ENCODE measurements at regions not wholly inside any gene's neighbourhood (a gene's known extent, or its start where the extent isn't known, plus 50 kb on each side); places are given as distances from the start of the nearest gene placed in this dataset.

DNA sequence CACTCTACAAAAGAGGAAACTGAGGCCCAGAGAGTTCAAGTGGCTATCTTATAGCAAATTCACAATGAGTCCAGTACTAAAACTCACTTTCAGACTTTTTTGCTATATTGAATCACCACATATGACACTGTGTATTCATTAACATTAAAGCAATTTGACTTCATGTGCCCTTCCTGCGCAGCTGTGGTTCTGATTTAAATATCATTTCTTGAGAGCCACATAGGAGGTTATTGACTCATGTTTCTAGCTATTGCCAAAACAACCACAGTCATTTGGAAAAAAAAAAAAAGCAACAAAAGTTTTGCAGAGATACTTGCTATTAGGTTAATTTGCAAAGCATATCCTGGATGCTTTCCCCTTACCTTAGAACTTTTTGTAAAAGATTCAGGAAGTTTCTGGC, 341.2 kb downstream of the PIK3C3 start:
- 3% methylated on average over 1 of the region's 1 CpG for WGBS (ENCODE audit: missing lambda C conversion rate)
- Histone ChIP-seq H3K4me2 (no peak overlapping the region), H3K27ac (no peak overlapping the region), H3K4me3 (no peak overlapping the region), H3K9me3 (no peaks in the 10 kb centered on the region), H3K4me1 (no peaks in the 10 kb centered on the region)
- no peak for TF ChIP-seq ZFP36 (IDR thresholded peaks at IDR 0.05; ENCODE audit: borderline replicate concordance, partially characterized antibody)
- TF ChIP-seq ZC3H11A (IDR thresholded peaks at IDR 0.05) = no peak
- TF ChIP-seq, protein P1, sequence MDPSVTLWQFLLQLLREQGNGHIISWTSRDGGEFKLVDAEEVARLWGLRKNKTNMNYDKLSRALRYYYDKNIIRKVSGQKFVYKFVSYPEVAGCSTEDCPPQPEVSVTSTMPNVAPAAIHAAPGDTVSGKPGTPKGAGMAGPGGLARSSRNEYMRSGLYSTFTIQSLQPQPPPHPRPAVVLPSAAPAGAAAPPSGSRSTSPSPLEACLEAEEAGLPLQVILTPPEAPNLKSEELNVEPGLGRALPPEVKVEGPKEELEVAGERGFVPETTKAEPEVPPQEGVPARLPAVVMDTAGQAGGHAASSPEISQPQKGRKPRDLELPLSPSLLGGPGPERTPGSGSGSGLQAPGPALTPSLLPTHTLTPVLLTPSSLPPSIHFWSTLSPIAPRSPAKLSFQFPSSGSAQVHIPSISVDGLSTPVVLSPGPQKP (IDR thresholded peaks at IDR 0.05; ENCODE audit: low read depth, low read length) = no peak
- TF ChIP-seq, protein P2, sequence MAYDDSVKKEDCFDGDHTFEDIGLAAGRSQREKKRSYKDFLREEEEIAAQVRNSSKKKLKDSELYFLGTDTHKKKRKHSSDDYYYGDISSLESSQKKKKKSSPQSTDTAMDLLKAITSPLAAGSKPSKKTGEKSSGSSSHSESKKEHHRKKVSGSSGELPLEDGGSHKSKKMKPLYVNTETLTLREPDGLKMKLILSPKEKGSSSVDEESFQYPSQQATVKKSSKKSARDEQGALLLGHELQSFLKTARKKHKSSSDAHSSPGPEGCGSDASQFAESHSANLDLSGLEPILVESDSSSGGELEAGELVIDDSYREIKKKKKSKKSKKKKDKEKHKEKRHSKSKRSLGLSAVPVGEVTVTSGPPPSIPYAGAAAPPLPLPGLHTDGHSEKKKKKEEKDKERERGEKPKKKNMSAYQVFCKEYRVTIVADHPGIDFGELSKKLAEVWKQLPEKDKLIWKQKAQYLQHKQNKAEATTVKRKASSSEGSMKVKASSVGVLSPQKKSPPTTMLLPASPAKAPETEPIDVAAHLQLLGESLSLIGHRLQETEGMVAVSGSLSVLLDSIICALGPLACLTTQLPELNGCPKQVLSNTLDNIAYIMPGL (CRISPR knock-in tag; IDR thresholded peaks at IDR 0.05; ENCODE audit: borderline replicate concordance) = no peak
- no peak for TF ChIP-seq SMC3 (IDR thresholded peaks at IDR 0.05)
- TF ChIP-seq ESRRA (IDR thresholded peaks at IDR 0.05; ENCODE audit: borderline replicate concordance, low read length) = no peak
- TF ChIP-seq FOSB (CRISPR knock-in tag; IDR thresholded peaks at IDR 0.05) = no peak
- TF ChIP-seq RNF2 (IDR thresholded peaks at IDR 0.05; ENCODE audit: borderline replicate concordance, low read depth) = no peak
- TF ChIP-seq EHF (CRISPR knock-in tag; IDR thresholded peaks at IDR 0.05) = no peak
- TF ChIP-seq, protein P3, sequence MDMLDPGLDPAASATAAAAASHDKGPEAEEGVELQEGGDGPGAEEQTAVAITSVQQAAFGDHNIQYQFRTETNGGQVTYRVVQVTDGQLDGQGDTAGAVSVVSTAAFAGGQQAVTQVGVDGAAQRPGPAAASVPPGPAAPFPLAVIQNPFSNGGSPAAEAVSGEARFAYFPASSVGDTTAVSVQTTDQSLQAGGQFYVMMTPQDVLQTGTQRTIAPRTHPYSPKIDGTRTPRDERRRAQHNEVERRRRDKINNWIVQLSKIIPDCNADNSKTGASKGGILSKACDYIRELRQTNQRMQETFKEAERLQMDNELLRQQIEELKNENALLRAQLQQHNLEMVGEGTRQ (IDR thresholded peaks at IDR 0.05) = no peak
- TF ChIP-seq BHLHE40 (IDR thresholded peaks at IDR 0.05; ENCODE audit: low read depth, low read length) = no peak
- no peak for TF ChIP-seq PHF8 (IDR thresholded peaks at IDR 0.05; ENCODE audit: borderline replicate concordance, low read depth)
- TF ChIP-seq TFCP2L1 (CRISPR knock-in tag; IDR thresholded peaks at IDR 0.05) = no peak
- TF ChIP-seq MYC (IDR thresholded peaks at IDR 0.05; ENCODE audit: borderline replicate concordance, low read length) = no peak
- TF ChIP-seq POLR2AphosphoS2 (conservative IDR thresholded peaks at IDR 0.05; ENCODE audit: low read length) = no peak
- TF ChIP-seq CBX8 (IDR thresholded peaks at IDR 0.05) = no peak
- no peak for TF ChIP-seq FOSL2 (IDR thresholded peaks at IDR 0.05)
- no peak for TF ChIP-seq FOSL2 (CRISPR knock-in tag; IDR thresholded peaks at IDR 0.05)
- no peak for TF ChIP-seq MAZ (IDR thresholded peaks at IDR 0.05; ENCODE audit: borderline replicate concordance, low read depth, low read length)
- no peak for TF ChIP-seq RARB (CRISPR knock-in tag; IDR thresholded peaks at IDR 0.05)
- no peak for TF ChIP-seq GATA3 (IDR thresholded peaks at IDR 0.05; ENCODE audit: borderline replicate concordance)
- ChIA-PET CTCF (interaction anchor here (1.4 kb wide), 1 partner anchor 182 kb away, joined by 3 read pairs; no protein-coding TSS in a partner anchor), POLR2A (no interaction called here)
- FAIRE-seq (no peak), ATAC-seq (no peak), DNase-seq (ENCODE audit: low read depth in 1 of 2, low spot score in 1 of 2) (no peak)

DNA sequence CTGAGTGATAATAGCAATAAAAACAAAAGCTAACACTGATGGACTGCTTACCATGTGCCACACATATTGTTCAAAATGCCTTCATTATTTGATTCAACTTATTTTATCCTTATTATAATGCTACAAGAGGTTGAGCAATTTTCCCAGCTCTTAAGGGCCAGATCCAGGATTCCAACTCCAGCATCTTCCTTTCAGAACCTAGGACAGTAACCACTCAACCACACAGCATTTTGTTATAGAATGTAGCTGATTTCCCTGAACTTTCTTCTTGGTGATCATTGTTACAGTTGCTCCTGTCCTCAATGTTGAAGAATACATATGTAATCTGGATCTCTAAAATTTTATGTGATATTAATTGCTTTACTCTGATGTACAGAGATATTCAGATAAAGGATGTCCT, 341.7 kb downstream of the PIK3C3 start:
- Histone ChIP-seq H3K4me2 (no peak overlapping the region), H3K4me1 (no peaks in the 10 kb centered on the region), H3K27ac (no peak overlapping the region), H3K4me3 (no peak overlapping the region), H3K9me3 (no peaks in the 10 kb centered on the region)
- FAIRE-seq = no peak
- ATAC-seq = no peak
- no peak for DNase-seq (ENCODE audit: low read depth in 1 of 2, low spot score in 1 of 2)
- POLR2A ChIA-PET = no interaction called here
- CTCF ChIA-PET = no interaction called here
- TF ChIP-seq, protein P4, sequence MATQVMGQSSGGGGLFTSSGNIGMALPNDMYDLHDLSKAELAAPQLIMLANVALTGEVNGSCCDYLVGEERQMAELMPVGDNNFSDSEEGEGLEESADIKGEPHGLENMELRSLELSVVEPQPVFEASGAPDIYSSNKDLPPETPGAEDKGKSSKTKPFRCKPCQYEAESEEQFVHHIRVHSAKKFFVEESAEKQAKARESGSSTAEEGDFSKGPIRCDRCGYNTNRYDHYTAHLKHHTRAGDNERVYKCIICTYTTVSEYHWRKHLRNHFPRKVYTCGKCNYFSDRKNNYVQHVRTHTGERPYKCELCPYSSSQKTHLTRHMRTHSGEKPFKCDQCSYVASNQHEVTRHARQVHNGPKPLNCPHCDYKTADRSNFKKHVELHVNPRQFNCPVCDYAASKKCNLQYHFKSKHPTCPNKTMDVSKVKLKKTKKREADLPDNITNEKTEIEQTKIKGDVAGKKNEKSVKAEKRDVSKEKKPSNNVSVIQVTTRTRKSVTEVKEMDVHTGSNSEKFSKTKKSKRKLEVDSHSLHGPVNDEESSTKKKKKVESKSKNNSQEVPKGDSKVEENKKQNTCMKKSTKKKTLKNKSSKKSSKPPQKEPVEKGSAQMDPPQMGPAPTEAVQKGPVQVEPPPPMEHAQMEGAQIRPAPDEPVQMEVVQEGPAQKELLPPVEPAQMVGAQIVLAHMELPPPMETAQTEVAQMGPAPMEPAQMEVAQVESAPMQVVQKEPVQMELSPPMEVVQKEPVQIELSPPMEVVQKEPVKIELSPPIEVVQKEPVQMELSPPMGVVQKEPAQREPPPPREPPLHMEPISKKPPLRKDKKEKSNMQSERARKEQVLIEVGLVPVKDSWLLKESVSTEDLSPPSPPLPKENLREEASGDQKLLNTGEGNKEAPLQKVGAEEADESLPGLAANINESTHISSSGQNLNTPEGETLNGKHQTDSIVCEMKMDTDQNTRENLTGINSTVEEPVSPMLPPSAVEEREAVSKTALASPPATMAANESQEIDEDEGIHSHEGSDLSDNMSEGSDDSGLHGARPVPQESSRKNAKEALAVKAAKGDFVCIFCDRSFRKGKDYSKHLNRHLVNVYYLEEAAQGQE (IDR thresholded peaks at IDR 0.05) = peak; percentile 39; the same call in 1 of the 2 replicates
- TF ChIP-seq SREBF2 (IDR thresholded peaks at IDR 0.05) = no peak
